GM21390 (cell line): ENCODE measurements at regions not wholly inside any gene's neighbourhood (a gene's known extent, or its start where the extent isn't known, plus 50 kb on each side); places are given as distances from the start of the nearest gene placed in this dataset.
"Not testable (repeated sequence)": the region's sequence is repeated elsewhere in the genome, so short reads cannot be mapped to it uniquely, and the experiment has no call there.

Experiments
- ATAC-seq: cut with Tn5 transposase; IDR thresholded peaks from one replicate; pipeline ENCODE4 v1.9.1; 2021; ENCODE audit not compliant: unreplicated experiment

DNA sequence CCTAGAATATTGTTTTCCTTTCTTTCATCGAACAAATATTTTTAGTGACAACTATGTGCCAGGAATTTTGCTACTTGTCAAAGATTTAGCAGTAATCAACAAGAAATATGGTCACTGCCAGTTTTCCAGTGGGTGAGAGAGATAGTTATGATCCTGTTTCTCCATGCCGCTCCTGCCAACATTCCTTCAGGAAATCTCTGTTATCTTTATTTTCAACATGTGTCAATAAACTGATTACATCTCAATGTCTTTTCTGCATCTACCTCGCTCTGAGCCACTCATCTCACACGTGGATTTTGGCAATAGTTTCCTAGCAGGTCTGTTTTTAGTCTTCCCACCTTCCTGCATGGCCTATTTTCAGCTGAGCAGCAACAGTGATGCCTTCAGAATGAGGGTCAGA, 650.0 kb upstream of the STXBP6 start:
- ATAC-seq: no peak

DNA sequence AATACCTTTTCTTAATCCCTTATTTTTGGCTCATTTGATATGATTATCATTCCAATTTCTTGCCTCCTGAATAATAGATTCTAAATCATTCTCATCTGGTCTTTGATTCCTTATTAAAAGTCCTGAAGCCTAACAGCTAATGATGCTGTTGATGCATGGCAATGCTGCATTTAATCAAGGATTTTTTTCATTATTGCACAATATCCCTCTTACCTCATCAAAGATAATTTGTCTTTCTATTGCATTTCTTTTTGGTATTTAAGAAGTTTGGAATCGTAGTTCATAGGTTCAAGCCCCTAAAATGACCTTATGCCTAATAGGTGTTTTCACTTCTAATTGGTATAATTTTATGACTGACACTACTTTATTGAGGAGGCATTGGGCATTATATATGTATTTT, 648.2 kb upstream of the STXBP6 start:
- ATAC-seq: no peak

DNA sequence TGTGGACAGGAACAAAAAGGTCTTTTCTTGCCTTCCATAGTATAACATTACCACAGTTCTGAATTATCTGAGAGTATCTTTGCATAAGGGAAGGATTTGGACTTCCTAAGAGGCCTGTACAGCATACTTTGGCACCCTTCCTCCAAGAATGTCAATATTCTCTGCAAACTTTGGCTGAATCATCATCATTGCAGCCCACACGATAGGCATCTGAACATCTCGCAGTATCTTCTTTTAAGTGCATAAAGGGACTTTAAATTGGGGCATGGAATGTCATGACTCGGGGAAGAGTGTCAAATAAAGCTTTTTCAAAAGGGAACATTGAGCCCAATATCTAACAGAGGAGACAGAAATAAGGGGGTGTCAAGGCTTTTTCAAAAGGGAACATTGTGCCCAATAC, 646.2 kb upstream of the STXBP6 start:
- no peak for ATAC-seq

DNA sequence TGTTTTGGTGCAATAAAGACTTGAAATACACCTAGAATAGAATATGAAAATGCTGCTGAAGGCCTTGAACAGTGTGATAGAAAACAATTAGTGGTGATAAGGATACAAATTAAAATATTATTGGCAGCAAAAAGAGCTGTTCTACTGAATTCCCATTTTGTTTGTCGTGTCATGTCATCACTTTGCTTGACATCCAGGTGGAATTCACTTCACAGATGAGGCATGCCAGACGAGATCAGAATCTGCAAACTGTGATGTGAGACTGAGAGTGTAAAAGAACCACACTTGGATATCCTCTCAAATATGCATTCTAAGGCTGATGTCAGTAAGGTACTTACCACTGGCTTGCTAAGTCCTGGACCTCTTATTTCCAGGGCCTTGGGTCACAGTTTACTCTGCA, 635.1 kb upstream of the STXBP6 start:
- ATAC-seq: no peak

DNA sequence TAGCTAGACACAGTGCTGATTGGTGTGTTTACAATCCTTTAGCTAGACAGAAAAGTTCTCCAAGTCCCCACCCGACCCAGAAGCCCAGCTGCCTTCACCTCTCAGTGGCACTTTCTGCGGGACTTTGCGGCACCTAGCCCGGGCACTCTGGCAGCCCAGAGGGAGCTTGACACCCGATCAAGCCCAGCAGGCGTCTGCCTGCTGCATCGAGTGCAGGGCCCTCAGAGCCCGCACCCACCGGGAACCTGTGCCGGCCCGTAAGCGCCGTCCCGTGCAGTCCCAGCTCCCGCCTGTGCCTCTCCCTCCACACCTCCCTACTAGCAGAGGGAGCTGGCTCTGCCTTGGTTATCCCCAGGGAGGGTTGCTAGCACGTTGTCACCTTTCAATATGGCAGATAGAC, 631.0 kb upstream of the STXBP6 start:
- no peak for ATAC-seq

DNA sequence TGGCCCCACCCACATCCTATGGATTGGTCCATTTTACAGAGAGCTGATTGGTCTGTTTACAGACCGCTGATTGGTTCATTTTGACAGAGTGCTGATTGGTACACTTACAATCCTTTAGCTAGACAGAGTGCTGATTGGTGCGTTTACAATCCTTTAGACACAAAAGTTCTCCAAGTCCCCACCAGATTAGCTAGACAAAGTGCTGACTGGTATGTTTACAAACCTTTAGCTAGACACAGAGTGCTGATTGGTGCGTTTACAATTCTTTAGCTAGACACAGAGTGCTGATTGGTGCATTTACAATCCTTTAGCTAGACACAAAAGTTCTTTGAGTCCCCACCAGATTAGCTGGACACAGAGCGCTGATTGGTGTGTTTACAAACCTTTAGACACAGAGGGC, 630.6 kb upstream of the STXBP6 start:
- ATAC-seq: not testable (repeated sequence)

GRCh38 chr14:25677111-25677510, 627.2 kb upstream of the STXBP6 start:
- ATAC-seq: no peak

- no peak for ATAC-seq
Observed at GRCh38 chr14:25667387-25667786, 617.4 kb upstream of the STXBP6 start.

GRCh38 chr14:25666877-25667276, 616.9 kb upstream of the STXBP6 start:
- no peak for ATAC-seq

DNA sequence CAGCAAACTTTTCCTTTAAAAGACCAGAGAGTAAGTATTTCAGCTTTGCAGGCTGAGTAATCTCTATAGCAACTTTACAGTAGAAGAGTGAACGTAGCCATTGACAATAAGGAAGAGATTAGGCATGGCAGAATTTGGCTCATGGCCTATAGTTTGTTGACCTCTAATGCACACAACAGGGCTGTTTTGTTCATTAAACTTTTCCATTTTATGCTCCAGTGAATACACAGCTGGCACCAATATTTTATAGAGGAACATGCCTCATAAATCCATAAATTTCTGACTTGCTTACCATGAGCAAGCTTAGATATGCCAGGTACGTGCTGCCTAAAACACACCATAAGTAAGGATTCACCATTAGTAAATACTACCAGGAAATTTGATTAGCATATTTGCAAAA, 609.0 kb upstream of the STXBP6 start:
- ATAC-seq: no peak

DNA sequence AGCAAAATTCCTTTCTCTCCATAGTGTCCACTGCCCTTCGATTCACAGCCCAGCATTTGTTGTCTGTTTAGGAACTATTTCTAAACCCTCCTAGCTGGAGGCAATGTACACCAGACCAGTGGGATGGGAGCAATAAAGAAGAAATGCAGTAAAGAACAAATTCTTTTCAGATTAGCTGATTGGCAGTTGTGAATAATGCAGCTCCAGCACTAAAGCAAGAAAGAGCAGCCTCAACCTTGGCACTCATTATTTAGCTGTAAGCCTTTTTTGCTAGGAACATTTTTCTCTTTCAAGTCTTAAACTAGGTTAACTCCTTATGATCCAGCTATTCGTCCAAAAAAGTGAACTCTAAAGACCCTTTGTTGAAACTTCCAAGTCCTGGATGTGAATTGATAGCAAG, 580.5 kb upstream of the STXBP6 start:
- no peak for ATAC-seq

DNA sequence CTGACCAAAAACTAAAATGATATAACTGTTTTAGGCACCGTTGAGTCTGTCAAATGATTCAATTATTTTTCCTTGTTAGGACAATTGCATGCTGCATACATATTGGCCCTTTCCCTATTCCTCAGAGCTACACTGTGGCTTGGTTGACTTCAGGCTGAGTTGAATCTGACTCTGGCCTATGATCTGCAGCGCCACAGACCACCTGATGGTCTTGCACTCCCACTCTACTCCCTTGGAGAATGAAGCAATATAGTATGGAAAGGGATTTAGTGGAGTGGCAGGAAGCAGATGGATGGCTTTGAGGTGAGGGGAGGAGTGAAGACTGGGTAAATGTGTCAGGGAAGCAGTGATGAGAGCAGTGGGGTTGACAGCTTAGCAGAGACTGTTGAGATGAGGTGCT, 579.0 kb upstream of the STXBP6 start:
- ATAC-seq: no peak

GRCh38 chr14:25628390-25628789, 578.4 kb upstream of the STXBP6 start:
- no peak for ATAC-seq

- ATAC-seq: no peak
Observed at GRCh38 chr14:25626986-25627385, 577.0 kb upstream of the STXBP6 start.

DNA sequence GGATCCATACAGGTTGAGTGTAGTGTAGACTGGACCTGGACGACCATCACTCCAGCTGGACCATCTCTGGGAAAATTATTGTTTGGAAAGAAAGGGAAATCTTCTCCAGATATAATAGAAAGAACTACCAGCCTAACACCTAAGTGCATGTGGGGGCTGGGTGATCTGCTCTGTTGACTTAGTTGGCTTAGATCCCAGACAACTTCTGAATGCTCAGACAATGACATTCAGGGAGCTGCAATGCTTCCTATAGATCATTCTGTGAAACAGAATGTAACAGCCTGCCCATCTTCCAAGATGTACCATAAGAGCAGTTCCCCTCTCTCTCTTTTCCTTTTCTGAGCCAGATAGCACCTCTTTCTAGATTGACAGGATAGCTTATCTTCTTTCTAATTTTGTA, 572.8 kb upstream of the STXBP6 start:
- ATAC-seq: no peak

DNA sequence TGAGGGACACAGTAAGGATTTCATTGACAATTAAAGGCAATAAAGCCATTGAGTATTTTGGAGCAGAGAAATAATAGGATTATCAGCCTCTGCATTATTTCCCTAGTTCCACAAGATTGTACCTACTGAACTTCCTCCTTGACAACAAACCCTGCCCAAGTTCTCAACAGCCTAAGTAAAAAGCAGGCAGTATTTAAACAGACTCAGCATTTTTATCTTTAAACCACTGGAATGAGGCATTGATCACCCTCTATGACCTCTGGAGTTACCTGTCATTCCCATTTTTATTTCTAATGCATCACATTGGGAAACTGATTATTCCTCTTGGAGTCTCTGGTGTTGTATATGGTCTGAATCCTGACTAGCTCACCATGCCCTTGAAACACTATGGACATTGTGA, 570.6 kb upstream of the STXBP6 start:
- ATAC-seq: no peak

DNA sequence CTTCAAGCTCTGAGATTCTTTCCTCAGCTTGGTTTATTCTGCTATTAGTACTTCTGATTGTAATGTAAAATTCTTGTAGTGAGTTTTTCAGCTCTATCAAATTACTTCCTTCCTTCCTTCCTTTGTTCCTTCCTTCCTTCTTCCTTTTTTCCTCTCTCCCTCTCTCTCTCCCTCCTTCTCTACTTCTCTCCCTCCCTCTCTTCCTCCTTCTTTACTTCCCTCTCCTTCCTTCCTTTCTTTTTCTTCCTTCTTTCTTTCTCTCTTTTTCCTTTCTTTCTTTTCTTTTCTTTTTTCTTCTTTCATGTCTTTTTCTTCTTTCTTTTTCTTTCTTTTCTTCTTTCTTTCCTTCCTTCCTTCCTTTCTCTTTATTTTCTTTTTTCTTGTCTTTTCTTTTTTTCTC, 565.2 kb upstream of the STXBP6 start:
- ATAC-seq: no peak

- ATAC-seq: no peak
Observed at GRCh38 chr14:25607192-25607591, 557.2 kb upstream of the STXBP6 start.

- ATAC-seq: no peak
Observed at GRCh38 chr14:25602106-25602505, 552.2 kb upstream of the STXBP6 start.

GRCh38 chr14:25588751-25589150, 538.8 kb upstream of the STXBP6 start:
- ATAC-seq: no peak

- ATAC-seq: no peak
Observed at GRCh38 chr14:25574628-25575325, 524.8 kb upstream of the STXBP6 start.

DNA sequence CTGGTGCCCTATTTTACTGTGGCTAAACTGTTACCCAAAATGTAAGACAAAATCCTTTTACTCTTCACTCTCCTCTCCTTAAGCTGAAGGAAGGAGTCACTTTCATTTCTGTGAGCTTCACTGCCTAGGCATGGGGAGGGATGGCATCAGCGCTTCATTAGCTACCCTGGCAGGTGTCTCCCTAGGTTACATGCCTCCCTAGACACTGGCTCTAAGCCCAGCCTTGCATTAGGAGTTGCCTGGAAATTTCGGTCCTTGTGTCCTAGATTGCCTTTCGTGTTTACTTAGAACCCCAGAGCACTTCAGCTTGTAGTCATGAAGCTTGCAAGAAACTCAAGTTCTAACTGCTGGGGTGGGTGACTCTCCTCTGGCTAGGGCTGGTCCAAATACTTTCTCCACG, 520.5 kb upstream of the STXBP6 start:
- ATAC-seq: no peak

- no peak for ATAC-seq
Observed at GRCh38 chr14:25557466-25557865, 507.5 kb upstream of the STXBP6 start.

GRCh38 chr14:25552826-25553225, 502.9 kb upstream of the STXBP6 start:
- ATAC-seq: no peak
